Activated T-helper 2 cell treated with anti-CD3 and anti-CD28 coated beads, Interferon-gamma antibody, Interleukin-2, Interleukin-4, amounts not matched to agents 10 μg/mL and 5 μg/mL and 100 μg/mL, durations not matched to agents 14 hours and 24 hours and 36 hours (primary cell): ENCODE measurements at regions not wholly inside any gene's neighbourhood (a gene's known extent, or its start where the extent isn't known, plus 50 kb on each side); places are given as distances from the start of the nearest gene placed in this dataset.

ENCODE experiments used
- DNase-seq: peaks from one replicate; pipeline ENCODE4 v3.0.0; 2021; ENCODE audit warnings: low spot score
- H3K27ac Mint-ChIP-seq: one replicate; pipeline ENCODE4 v1.8.0; 2021; ENCODE audit warnings: mixed read lengths
- H3K27me3 Mint-ChIP-seq: one replicate; pipeline ENCODE4 v1.8.0; 2021; ENCODE audit warnings: low read depth, mixed read lengths
- H3K36me3 Mint-ChIP-seq: one replicate; pipeline ENCODE4 v1.8.0; 2021; ENCODE audit warnings: low read depth, mixed read lengths
- H3K4me1 Mint-ChIP-seq: one replicate; pipeline ENCODE4 v1.8.0; 2021; ENCODE audit warnings: low read depth, mixed read lengths
- H3K4me3 Mint-ChIP-seq: one replicate; pipeline ENCODE4 v1.8.0; 2021; ENCODE audit warnings: low read depth, mild to moderate bottlenecking, moderate library complexity, mixed read lengths
- H3K9me3 Mint-ChIP-seq: one replicate; pipeline ENCODE4 v1.8.0; 2021; ENCODE audit warnings: mixed read lengths
- intact Hi-C: fragments of 100-400 bp; cut with micrococcal nuclease; formaldehyde crosslinking; loops from one replicate; pipeline ENCODE4 v1.15.1; 2023

DNA sequence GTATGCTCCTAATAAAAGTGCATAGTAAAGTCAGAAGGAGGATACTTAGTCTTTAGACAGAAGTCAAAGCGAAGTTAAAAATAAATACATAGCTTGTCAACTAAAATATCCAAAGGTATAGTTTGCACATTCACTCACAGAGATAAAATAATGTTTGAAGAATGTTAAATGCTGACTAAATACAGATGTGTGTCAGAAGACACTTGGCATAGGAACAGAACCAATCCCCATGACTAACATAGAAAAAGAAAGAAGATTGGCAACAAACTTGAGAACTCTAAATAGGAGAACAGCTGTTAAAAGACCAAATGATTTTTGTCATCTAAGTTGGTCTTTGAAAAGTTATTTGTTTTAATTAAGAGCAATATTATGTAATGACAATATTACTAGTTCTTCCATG, 1172.1 kb upstream of the RAG2 start:
- intact Hi-C loops, result no loop called here
- H3K9me3 Mint-ChIP-seq, result peaks cover 24% of the 10 kb centered on the region
- no peak overlapping the region for H3K27ac Mint-ChIP-seq
- H3K27me3 Mint-ChIP-seq, result no peaks in the 10 kb centered on the region
- no peaks in the 10 kb centered on the region for H3K36me3 Mint-ChIP-seq
- no peak overlapping the region for H3K4me3 Mint-ChIP-seq
- no peak for DNase-seq
- no peaks in the 10 kb centered on the region for H3K4me1 Mint-ChIP-seq

DNA sequence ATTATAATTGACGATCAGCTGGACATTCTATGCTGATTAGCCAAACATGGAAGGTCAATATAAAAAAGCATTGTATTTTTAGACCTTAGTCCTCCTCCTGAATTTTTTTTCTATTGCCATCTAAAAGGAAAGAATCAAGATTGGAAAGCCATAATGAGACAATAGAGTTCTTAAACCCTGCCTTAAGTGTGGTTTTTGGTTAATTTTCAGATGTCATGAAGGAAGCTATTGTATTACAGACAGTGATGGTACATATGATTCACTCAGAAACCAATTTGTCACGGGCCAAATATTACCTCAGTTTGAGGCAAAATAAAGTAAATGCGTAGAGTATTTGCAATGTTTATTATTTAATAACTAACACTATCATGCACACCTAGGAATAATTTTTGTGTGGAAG, 1164.0 kb upstream of the RAG2 start:
- H3K36me3 Mint-ChIP-seq, result no peaks in the 10 kb centered on the region
- intact Hi-C loops, result no loop called here
- H3K4me1 Mint-ChIP-seq, result no peaks in the 10 kb centered on the region
- no peak overlapping the region for H3K4me3 Mint-ChIP-seq
- H3K27me3 Mint-ChIP-seq, result no peaks in the 10 kb centered on the region
- no peak for DNase-seq
- H3K9me3 Mint-ChIP-seq, result peaks cover 32% of the 10 kb centered on the region
- no peak overlapping the region for H3K27ac Mint-ChIP-seq

DNA sequence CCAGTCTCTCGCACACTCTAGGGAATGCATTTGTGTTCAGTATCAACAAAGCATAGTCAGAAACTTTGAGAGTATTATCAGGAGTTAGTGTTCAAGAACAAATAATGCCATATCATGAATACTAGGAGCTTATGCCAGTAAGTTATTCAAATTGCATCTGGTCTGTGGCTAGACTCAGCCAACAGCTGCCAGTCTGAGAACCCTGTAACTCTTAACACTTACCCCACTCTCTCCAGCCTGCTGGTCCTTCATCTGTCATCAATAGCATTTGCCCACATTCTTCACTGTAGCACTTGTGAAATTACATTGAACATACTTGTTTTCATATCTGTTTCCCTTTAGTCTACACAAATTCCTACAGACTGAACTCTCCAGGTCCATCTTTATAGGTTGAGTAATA, 1157.5 kb upstream of the RAG2 start:
- Mint-ChIP-seq H3K27ac (no peak overlapping the region), H3K4me3 (no peak overlapping the region), H3K36me3 (no peaks in the 10 kb centered on the region), H3K9me3 (peaks cover 27% of the 10 kb centered on the region), H3K27me3 (no peaks in the 10 kb centered on the region), H3K4me1 (no peaks in the 10 kb centered on the region)
- DNase-seq, result no peak
- intact Hi-C loops, result no loop called here

DNA sequence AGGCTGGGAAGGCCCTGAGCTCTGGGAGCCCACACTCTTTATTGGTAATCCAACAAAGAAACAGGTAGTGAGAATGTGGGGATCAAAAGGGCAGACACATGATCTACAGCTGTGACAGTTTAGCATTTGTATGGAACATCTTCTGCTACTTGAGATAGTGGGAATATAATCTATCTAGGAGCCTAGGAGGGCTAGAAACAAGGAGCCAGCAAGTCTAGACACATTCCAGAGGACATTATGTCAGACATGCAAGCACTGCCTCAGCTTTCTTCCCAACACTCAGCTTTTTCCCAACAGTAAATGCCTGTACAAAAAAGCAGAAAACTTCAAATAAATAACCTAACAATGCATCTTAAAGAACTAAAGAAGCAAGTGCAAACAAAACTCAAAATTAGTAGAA, 1150.6 kb upstream of the RAG2 start:
- intact Hi-C loops, result no loop called here
- no peaks in the 10 kb centered on the region for H3K27me3 Mint-ChIP-seq
- H3K27ac Mint-ChIP-seq, result no peak overlapping the region
- no peak overlapping the region for H3K4me3 Mint-ChIP-seq
- H3K36me3 Mint-ChIP-seq, result no peaks in the 10 kb centered on the region
- H3K4me1 Mint-ChIP-seq, result no peaks in the 10 kb centered on the region
- H3K9me3 Mint-ChIP-seq, result peaks cover 23% of the 10 kb centered on the region
- no peak for DNase-seq

DNA sequence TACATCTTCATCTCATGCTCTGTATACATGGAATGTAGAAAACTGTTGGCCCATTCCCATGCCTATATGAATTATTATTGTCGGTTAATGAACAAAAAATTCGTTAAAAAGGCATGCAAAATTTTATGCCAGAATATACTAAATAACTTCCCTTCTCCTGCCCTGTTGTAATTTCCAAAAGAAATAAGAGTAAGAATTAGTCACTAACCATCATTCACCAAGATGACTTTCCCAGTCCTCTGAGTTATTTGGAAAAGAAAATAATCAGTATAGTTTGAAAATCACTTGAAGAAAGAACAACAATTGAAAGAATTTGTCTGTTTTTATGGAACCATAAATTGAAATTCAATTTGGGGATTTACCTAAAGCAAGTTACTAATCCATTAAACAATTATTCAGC, 1149.1 kb upstream of the RAG2 start:
- H3K4me3 Mint-ChIP-seq, result no peak overlapping the region
- H3K27me3 Mint-ChIP-seq, result no peaks in the 10 kb centered on the region
- H3K9me3 Mint-ChIP-seq, result peaks cover 23% of the 10 kb centered on the region
- no peaks in the 10 kb centered on the region for H3K4me1 Mint-ChIP-seq
- intact Hi-C loops, result no loop called here
- DNase-seq, result no peak
- H3K36me3 Mint-ChIP-seq, result no peaks in the 10 kb centered on the region
- no peak overlapping the region for H3K27ac Mint-ChIP-seq

DNA sequence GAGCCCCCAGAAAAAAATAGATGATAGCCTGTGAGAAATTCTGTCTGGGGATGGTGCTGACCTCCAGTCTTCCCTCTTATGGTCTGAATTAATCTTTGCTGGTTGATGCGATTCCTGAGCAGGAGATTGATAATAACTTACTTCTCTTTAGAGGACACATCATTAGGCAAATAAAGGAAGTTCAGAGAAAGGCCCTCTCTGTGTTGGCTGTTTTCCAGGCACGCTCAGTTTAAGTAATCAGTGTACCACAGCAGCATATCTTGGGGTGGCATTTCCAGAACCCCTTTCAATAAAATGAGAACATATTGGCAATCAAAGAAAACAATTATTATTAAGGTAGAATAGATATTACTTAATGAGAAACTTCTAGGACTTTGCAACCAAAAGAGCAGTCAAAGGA, 1129.3 kb upstream of the RAG2 start:
- intact Hi-C loops, result no loop called here
- H3K36me3 Mint-ChIP-seq, result no peaks in the 10 kb centered on the region
- H3K4me1 Mint-ChIP-seq, result no peaks in the 10 kb centered on the region
- no peak for DNase-seq
- no peak overlapping the region for H3K27ac Mint-ChIP-seq
- H3K9me3 Mint-ChIP-seq, result peaks cover 24% of the 10 kb centered on the region
- H3K27me3 Mint-ChIP-seq, result no peaks in the 10 kb centered on the region
- H3K4me3 Mint-ChIP-seq, result no peak overlapping the region

DNA sequence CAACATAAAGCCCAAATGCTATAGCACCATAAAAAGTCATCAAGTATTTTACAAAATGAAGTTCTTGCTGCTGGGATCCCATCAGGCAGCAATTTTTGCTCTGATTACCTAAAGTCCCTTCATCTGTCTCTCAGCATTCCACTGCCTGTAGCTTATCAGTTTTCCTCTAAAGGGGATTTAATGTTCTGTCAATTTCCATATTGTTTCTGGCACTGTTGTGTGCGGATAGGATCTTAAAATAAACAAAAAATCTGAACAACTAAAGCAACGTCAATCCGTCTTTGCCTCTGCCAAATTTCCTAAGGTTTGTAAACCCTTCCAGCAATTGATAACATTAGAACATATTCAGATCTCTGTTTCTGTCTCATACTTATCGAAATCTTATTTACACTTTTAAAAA, 1126.3 kb upstream of the RAG2 start:
- Mint-ChIP-seq H3K4me1 (no peaks in the 10 kb centered on the region), H3K4me3 (no peak overlapping the region)

DNA sequence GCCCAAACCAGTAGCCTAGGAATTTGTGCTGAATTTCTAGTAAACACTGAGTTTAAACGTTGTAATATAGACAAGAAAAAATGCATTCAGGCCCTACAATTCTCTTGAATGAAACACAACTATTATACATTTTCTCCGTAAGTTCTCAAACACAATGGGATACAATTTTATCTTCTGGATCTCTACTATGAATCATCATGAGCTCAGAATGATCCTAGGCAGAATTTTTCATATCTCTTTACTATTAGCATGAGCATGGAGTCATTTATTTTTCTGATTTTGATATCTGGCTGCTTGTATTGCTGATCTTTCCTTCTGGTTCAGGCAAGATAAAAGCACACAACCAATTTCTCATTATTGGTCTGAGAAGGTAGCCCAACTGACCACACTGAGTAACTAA, 1123.4 kb upstream of the RAG2 start:
- no peaks in the 10 kb centered on the region for H3K27me3 Mint-ChIP-seq
- intact Hi-C loops, result no loop called here
- no peaks in the 10 kb centered on the region for H3K4me1 Mint-ChIP-seq
- H3K4me3 Mint-ChIP-seq, result no peak overlapping the region
- H3K9me3 Mint-ChIP-seq, result peaks cover 30% of the 10 kb centered on the region
- DNase-seq, result no peak
- no peak overlapping the region for H3K27ac Mint-ChIP-seq
- no peaks in the 10 kb centered on the region for H3K36me3 Mint-ChIP-seq

More for the DNA sequence above, 1126.3 kb upstream of the RAG2 start:
- Mint-ChIP-seq H3K27ac (no peak overlapping the region), H3K9me3 (peaks cover 32% of the 10 kb centered on the region), H3K27me3 (no peaks in the 10 kb centered on the region), H3K36me3 (no peaks in the 10 kb centered on the region)
- intact Hi-C loops, result no loop called here
- no peak for DNase-seq

DNA sequence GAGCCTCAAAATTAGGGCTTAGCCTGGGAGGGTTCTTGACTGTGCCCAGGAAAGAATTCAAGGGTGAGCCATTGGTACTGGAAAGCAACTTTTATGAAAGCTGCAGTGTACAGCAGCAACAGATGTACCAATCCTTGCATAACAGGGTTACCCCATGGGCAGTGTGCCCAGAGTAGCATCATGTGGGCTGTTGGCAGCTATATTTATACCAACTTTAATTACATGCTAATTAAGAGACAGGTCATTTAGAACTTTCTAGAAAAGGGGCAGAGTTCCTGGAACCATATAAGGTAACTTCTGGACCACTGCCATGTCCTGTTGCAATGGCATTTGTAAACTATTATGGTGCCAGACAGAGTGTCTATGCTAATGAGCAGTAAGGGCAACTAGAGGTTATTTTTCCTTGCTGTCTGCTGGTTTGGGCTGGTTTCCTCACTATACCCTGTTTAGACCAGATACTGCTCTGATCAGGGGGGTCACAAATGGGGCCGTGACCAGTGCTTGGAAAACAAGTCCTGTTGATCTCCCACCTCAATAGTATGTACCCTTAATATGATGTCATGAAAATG, 1120.5 kb upstream of the RAG2 start:
- Mint-ChIP-seq H3K36me3 (no peaks in the 10 kb centered on the region), H3K4me1 (no peaks in the 10 kb centered on the region), H3K27ac (no peak overlapping the region), H3K4me3 (no peak overlapping the region), H3K9me3 (peaks cover 20% of the 10 kb centered on the region), H3K27me3 (no peaks in the 10 kb centered on the region)
- intact Hi-C loops, result no loop called here
- no peak for DNase-seq

DNA sequence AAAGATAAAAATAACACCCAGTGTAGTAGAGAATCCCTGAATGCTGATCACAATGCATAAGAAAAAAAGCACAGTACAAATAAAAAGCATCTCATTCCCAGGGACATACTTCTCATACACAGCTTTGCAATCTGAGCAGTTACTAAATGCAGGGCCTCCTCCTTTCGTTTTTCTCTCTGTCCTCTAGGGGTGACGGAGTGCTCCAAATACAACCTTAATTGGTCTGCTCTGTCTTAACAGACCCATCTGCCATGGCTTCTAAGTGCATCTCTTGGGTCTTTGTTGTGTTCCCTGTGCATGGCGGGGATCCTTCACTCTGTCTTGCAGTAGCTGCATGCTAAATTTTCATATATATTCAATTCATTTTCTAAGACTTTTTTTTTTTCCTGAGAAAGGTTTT, 1114.2 kb upstream of the RAG2 start:
- H3K27me3 Mint-ChIP-seq, result no peaks in the 10 kb centered on the region
- peaks cover 19% of the 10 kb centered on the region for H3K9me3 Mint-ChIP-seq
- H3K36me3 Mint-ChIP-seq, result no peaks in the 10 kb centered on the region
- DNase-seq, result no peak
- no peak overlapping the region for H3K27ac Mint-ChIP-seq
- no peaks in the 10 kb centered on the region for H3K4me1 Mint-ChIP-seq
- H3K4me3 Mint-ChIP-seq, result no peak overlapping the region
- intact Hi-C loops, result no loop called here

DNA sequence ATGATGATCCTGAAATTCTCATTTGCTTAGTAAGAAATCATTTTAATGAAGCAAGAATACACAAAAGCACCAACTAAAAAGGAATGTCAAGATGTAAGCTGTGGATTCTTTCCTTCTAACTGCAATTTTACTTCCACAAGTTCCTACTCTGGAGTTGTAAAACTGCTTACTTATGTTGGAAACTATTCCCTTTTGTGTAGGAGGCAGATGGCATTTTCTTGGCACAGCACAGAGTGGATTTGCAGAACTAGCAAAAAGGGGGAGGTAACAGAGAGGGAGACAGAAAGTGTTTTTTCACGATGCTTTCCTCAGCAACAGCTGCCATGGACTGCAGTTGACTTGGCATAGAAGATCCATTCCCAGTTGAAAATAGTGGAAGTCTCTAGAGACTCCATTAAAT, 1112.0 kb upstream of the RAG2 start:
- Mint-ChIP-seq H3K36me3 (no peaks in the 10 kb centered on the region), H3K9me3 (peaks cover 16% of the 10 kb centered on the region)

DNA sequence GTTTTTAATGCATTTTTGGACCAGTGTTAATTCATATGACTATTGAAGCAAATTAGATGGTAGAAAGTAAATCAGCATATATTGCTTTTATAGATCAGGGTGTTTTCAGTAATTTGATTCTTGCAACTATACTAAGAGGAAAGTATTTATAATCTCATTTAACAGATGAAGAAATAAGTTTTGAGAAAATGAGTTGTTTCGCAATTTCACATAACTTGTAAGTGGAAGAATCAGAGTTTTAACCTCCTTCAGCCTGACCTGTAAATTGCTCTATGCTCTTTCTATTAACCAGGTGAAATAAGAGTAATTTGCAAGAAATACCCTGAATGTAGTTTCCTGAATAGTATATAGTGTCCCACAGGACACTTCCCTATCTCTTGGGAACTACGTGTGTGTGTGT, 1106.8 kb upstream of the RAG2 start:
- Mint-ChIP-seq H3K9me3 (peaks cover 18% of the 10 kb centered on the region), H3K36me3 (no peaks in the 10 kb centered on the region), H3K4me3 (no peak overlapping the region), H3K27ac (no peak overlapping the region), H3K4me1 (no peaks in the 10 kb centered on the region), H3K27me3 (no peaks in the 10 kb centered on the region)
- intact Hi-C loops, result no loop called here
- no peak for DNase-seq

More for the DNA sequence above, 1112.0 kb upstream of the RAG2 start:
- no peak for DNase-seq
- intact Hi-C loops, result no loop called here
- Mint-ChIP-seq H3K4me3 (no peak overlapping the region), H3K4me1 (no peaks in the 10 kb centered on the region), H3K27ac (no peak overlapping the region), H3K27me3 (no peaks in the 10 kb centered on the region)

DNA sequence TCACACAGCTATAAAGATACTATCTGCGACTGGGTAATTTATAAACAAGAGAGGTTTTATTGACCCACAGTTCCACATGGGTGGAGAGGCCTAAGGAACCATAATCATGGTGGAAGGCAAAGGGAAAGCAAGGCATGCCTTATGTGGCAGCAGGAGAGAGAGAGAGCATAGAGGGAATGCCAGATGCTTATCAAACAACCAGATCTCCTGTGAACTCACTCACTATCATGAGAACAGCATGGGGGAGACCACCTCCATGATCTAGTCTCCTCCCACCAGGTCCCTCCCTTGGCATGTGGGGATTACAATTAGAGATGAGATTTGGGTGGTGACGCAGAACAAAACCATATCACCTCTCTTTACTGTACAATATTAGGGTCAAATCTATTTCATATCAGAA, 1101.6 kb upstream of the RAG2 start:
- peaks cover 47% of the 10 kb centered on the region for H3K9me3 Mint-ChIP-seq
- H3K27me3 Mint-ChIP-seq, result no peaks in the 10 kb centered on the region
- no peak overlapping the region for H3K4me3 Mint-ChIP-seq
- no peaks in the 10 kb centered on the region for H3K4me1 Mint-ChIP-seq
- H3K27ac Mint-ChIP-seq, result no peak overlapping the region
- intact Hi-C loops, result no loop called here
- no peaks in the 10 kb centered on the region for H3K36me3 Mint-ChIP-seq
- DNase-seq, result no peak

DNA sequence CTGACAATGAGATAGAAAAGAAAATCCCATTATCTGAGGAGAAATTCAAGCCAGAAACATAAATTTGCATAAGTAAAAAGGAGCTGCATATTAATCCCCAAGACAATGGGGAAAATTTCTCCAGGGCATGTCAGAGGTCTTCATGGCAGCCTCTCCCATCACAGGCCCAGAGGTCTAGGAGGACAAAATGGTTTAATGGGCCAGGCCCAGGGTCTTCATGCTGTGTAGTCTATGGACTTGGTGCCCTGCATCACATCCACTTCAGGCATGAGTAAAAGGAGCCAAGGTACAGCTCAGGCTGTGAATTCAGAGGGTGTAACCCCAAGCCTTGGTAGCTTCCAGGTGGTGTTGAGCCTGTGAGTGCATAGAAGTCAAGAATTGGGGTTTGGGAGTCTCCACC, 1097.2 kb upstream of the RAG2 start:
- Mint-ChIP-seq H3K4me3 (no peak overlapping the region), H3K36me3 (no peaks in the 10 kb centered on the region), H3K9me3 (peaks cover 47% of the 10 kb centered on the region), H3K27me3 (no peaks in the 10 kb centered on the region), H3K4me1 (no peaks in the 10 kb centered on the region), H3K27ac (no peak overlapping the region)
- intact Hi-C loops, result no loop called here
- no peak for DNase-seq
